PC-3 (cell line): ENCODE measurements at regions not wholly inside any gene's neighbourhood (a gene's known extent, or its start where the extent isn't known, plus 50 kb on each side); places are given as distances from the start of the nearest gene placed in this dataset.

Experiments
- ATAC-seq: fragments of 200-7000 bp; cut with Tn5 transposase; 2 replicates; pipeline ENCODE4 v1.9.1; 2020; ENCODE audit warnings: mild to moderate bottlenecking, moderate library complexity
- BruUV-seq: library from RNA; stranded (reverse); fragments of 400-500 nt; replicated peaks from 2 replicates; lab custom pipeline; 2021; lab: Mats Ljungman, UMichigan
- CTCF ChIA-PET: fragments of 300-600 bp; sonication (Branson Sonifier 250); formaldehyde crosslinking; loops from one replicate; lab custom pipeline; 2022; ENCODE audit warnings: antibody characterized with exemption; lab: Charles Lee
- POLR2A ChIA-PET: fragments of 300-600 bp; sonication (Branson Sonifier 250); formaldehyde crosslinking; loops from one replicate; lab custom pipeline; 2022; ENCODE audit warnings: antibody characterized with exemption; ENCODE audit not compliant: unreplicated experiment; lab: Charles Lee
- DNase-seq: peaks from one replicate; pipeline ENCODE4 v3.0.0-alpha.2; 2015
- H2AFZ ChIP-seq: fragments of 300-600 bp; sonication (generic); 2 replicates; pipeline ENCODE4 v1.6.0; 2016; ENCODE audit warnings: antibody characterized with exemption, low read length
- H3F3A ChIP-seq: fragments of 300-600 bp; sonication (generic); one replicate; pipeline ENCODE4 v1.6.0; 2017; ENCODE audit warnings: antibody characterized with exemption, low read length, control low read depth, mild to moderate bottlenecking; ENCODE audit not compliant: unreplicated experiment
- H3K27ac ChIP-seq: fragments of 300-600 bp; sonication (generic); 2 replicates; pipeline ENCODE4 v1.5.1; 2016; ENCODE audit warnings: mild to moderate bottlenecking, low read length
- H3K27me3 ChIP-seq: fragments of 300-600 bp; sonication (generic); 2 replicates; pipeline ENCODE4 v1.6.1; 2016; ENCODE audit warnings: low read length, mixed read lengths
- H3K36me3 ChIP-seq: fragments of 300-600 bp; sonication (generic); 2 replicates; pipeline ENCODE4 v1.6.1; 2016; ENCODE audit warnings: low read depth, mixed run types, low read length, mixed read lengths
- H3K4me1 ChIP-seq: fragments of 300-600 bp; sonication (generic); 2 replicates; pipeline ENCODE4 v1.5.1; 2016; ENCODE audit warnings: low read length; ENCODE audit not compliant: insufficient read depth
- H3K4me2 ChIP-seq: fragments of 300-600 bp; sonication (generic); 2 replicates; pipeline ENCODE4 v1.6.0; 2016; ENCODE audit warnings: low read length
- H3K4me3 ChIP-seq: fragments of 300-600 bp; sonication (generic); 2 replicates; pipeline ENCODE4 v1.5.1; 2016; ENCODE audit warnings: mild to moderate bottlenecking, low read length, mixed read lengths
- H3K79me2 ChIP-seq: fragments of 300-600 bp; sonication (generic); 2 replicates; pipeline ENCODE4 v1.6.1; 2017; ENCODE audit warnings: low read length, mixed read lengths
- H3K9ac ChIP-seq: fragments of 300-600 bp; sonication (generic); 2 replicates; pipeline ENCODE4 v1.6.0; 2016; ENCODE audit warnings: mild to moderate bottlenecking, low read length
- H3K9me2 ChIP-seq: fragments of 300-600 bp; sonication (generic); replicated peaks from 2 replicates; pipeline ENCODE4 v1.6.1; 2016; ENCODE audit warnings: mixed run types, low read length, mixed read lengths
- H3K9me3 ChIP-seq: fragments of 300-600 bp; sonication (generic); 2 replicates; pipeline ENCODE4 v1.6.1; 2016; ENCODE audit warnings: low read length, mixed read lengths
- H4K20me1 ChIP-seq: fragments of 300-600 bp; sonication (generic); 2 replicates; pipeline ENCODE4 v1.6.1; 2016; ENCODE audit warnings: low read length, mixed read lengths
- EZH2 ChIP-seq: fragments of 300-600 bp; sonication (generic); IDR thresholded peaks from one replicate; pipeline ENCODE4 v1.6.1; 2017; ENCODE audit warnings: antibody characterized with exemption, mild to moderate bottlenecking, low read length; ENCODE audit not compliant: unreplicated experiment
- EZH2phosphoT487 ChIP-seq: fragments of 300-600 bp; sonication (generic); IDR thresholded peaks from 2 replicates; pipeline ENCODE4 v1.6.1; 2018; ENCODE audit warnings: mild to moderate bottlenecking, antibody characterized with exemption, low read length, borderline replicate concordance
- intact Hi-C: fragments of 100-400 bp; cut with micrococcal nuclease; formaldehyde crosslinking; loops from 2 replicates; pipeline ENCODE4 v1.9.0; 2023
- TF ChIP-seq, protein P1 (sequence below): fragments of 300-600 bp; sonication (generic); conservative IDR thresholded peaks from 2 replicates; pipeline ENCODE4 v1.5.1; 2017; ENCODE audit warnings: antibody characterized with exemption, low read depth, mild to moderate bottlenecking, low read length

DNA sequence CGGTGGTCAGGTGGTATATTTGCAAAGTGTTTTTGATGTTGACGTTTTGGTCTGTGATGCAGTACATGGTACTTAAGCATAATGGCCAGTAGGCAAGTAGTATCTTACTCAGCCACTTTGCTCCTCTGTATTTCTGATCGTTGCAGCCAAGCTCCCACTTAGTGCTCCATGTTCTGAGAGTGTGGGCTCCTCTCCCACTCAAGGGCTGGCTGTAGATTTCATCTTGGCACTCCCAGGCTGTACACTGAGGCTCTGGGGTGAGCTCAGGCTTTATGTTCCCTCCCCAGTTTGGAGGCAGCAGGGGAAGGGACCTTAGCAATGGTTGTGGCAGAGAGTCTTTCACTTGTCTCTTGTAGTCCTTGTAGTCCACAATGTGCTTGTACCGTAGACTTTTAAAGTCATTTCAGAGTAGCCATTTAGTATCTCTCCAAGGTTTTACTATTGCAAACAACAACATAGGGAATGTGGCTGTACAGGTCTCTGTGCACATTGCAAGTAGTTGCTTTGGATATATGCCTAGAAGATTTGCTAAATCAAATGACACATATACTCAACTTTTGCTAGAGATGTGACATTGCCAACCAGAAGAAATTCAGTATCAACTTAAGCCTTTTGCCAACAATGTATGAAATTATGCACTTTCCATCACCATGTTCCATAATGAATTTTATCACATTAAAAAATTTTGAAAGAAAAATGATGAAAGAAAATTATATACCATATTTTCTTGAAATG is 304.3 kb upstream of the CTNND2 start:
- Histone ChIP-seq H2AFZ (no peak overlapping the region), H3K4me3 (no peak overlapping the region), H3K4me1 (no peaks in the 10 kb centered on the region), H3K9ac (no peak overlapping the region), H3K4me2 (no peak overlapping the region), H3K9me3 (no peaks in the 10 kb centered on the region), H3K9me2 (no peaks in the 10 kb centered on the region), H3F3A (no peaks in the 10 kb centered on the region), H3K79me2 (no peaks in the 10 kb centered on the region), H3K27ac (no peak overlapping the region), H4K20me1 (no peaks in the 10 kb centered on the region), H3K27me3 (no peaks in the 10 kb centered on the region), H3K36me3 (no peaks in the 10 kb centered on the region)
- intact Hi-C loops: no loop called here
- ATAC-seq (no peak), DNase-seq (no peak)
- TF ChIP-seq EZH2: no peak
- TF ChIP-seq, protein P1, sequence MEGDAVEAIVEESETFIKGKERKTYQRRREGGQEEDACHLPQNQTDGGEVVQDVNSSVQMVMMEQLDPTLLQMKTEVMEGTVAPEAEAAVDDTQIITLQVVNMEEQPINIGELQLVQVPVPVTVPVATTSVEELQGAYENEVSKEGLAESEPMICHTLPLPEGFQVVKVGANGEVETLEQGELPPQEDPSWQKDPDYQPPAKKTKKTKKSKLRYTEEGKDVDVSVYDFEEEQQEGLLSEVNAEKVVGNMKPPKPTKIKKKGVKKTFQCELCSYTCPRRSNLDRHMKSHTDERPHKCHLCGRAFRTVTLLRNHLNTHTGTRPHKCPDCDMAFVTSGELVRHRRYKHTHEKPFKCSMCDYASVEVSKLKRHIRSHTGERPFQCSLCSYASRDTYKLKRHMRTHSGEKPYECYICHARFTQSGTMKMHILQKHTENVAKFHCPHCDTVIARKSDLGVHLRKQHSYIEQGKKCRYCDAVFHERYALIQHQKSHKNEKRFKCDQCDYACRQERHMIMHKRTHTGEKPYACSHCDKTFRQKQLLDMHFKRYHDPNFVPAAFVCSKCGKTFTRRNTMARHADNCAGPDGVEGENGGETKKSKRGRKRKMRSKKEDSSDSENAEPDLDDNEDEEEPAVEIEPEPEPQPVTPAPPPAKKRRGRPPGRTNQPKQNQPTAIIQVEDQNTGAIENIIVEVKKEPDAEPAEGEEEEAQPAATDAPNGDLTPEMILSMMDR: no peak
- no peak for TF ChIP-seq EZH2phosphoT487
- no TSS peak for BruUV-seq
- CTCF ChIA-PET: no interaction called here
- POLR2A ChIA-PET: no interaction called here

DNA sequence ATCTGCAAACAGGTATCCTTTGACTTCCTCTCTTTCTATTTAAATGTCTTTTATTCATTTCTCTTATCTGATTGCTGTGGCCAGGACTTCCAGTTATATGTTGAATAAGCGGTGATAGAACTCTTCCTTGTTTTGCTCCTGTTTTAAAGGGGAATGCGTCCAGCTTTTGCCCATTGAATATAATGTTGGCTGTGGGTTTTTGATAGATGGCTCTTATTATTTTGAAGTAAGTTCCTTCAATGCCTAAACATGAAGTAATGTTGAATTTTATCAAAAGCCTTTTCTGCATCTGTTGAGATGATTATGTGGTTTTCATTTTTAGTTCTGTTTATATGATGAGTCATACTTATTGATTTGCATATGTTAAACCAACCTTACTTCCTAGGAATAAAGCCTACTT is 300.5 kb upstream of the CTNND2 start:
- no peaks in the 10 kb centered on the region for H3K4me1 ChIP-seq
- TF ChIP-seq, protein P1: no peak
- no peak for TF ChIP-seq EZH2phosphoT487
- TF ChIP-seq EZH2: no peak
- intact Hi-C loops: no loop called here
- no peaks in the 10 kb centered on the region for H3K9me3 ChIP-seq
- CTCF ChIA-PET: no interaction called here
- BruUV-seq: no TSS peak
- no peak overlapping the region for H2AFZ ChIP-seq
- H4K20me1 ChIP-seq: no peaks in the 10 kb centered on the region
- H3K27me3 ChIP-seq: no peaks in the 10 kb centered on the region
- no peak overlapping the region for H3K9ac ChIP-seq
- POLR2A ChIA-PET: no interaction called here
- H3K79me2 ChIP-seq: no peaks in the 10 kb centered on the region
- no peak overlapping the region for H3K4me2 ChIP-seq
- no peak overlapping the region for H3K27ac ChIP-seq
- no peak overlapping the region for H3K4me3 ChIP-seq
- no peaks in the 10 kb centered on the region for H3K36me3 ChIP-seq
- no peak for DNase-seq
- no peaks in the 10 kb centered on the region for H3F3A ChIP-seq
- ATAC-seq: peak; percentile 40; the same call in 1 of the 2 replicates
- no peaks in the 10 kb centered on the region for H3K9me2 ChIP-seq

DNA sequence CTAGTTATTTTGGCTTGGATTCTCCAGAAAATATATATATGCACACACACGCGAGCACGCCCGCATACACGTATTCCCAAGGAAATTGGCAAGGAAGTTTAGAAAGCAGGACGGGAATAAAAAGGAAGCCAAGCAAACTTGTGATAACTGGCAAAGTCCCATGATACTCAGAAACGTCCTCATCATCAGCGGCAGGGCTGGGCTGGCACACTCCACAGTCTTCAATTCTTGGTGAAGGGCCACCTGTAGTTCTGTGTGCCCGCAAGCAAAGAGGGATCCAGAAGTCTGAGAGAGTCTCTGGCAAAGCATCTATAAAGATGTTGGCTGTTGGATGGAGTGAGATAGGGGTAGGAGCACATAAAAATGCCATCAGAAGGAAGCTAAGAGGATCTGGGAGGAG is 289.3 kb upstream of the CTNND2 start:
- no peak overlapping the region for H3K27ac ChIP-seq
- H3K9ac ChIP-seq: no peak overlapping the region
- H3K9me3 ChIP-seq: no peaks in the 10 kb centered on the region
- H4K20me1 ChIP-seq: no peaks in the 10 kb centered on the region
- DNase-seq (no peak), ATAC-seq (no peak)
- no peak overlapping the region for H3K4me3 ChIP-seq
- ChIA-PET POLR2A (no interaction called here), CTCF (no interaction called here)
- intact Hi-C loops: no loop called here
- H3K79me2 ChIP-seq: no peaks in the 10 kb centered on the region
- H3K9me2 ChIP-seq: no peaks in the 10 kb centered on the region
- no TSS peak for BruUV-seq
- no peak for TF ChIP-seq EZH2
- TF ChIP-seq, protein P1: no peak
- no peak overlapping the region for H3K4me2 ChIP-seq
- no peaks in the 10 kb centered on the region for H3F3A ChIP-seq
- no peaks in the 10 kb centered on the region for H3K27me3 ChIP-seq
- no peaks in the 10 kb centered on the region for H3K4me1 ChIP-seq
- no peaks in the 10 kb centered on the region for H3K36me3 ChIP-seq
- H2AFZ ChIP-seq: no peak overlapping the region
